ENCODE measurements at regions not wholly inside any gene's neighbourhood (a gene's known extent, or its start where the extent isn't known, plus 50 kb on each side); places are given as distances from the start of the nearest gene placed in this dataset.
"Not testable (repeated sequence)": the region's sequence is repeated elsewhere in the genome, so short reads cannot be mapped to it uniquely, and the experiment has no call there.

GRCh38 chr10:47711428-47711827, 52.0 kb downstream of the SYT15B start:
- DNase-seq: not testable (repeated sequence)

- DNase-seq: not testable (repeated sequence)
Observed at GRCh38 chr10:47710443-47710842, 52.9 kb downstream of the SYT15B start.

- DNase-seq: peak; percentile 66
Observed at GRCh38 chr10:47705698-47706414, 57.5 kb downstream of the SYT15B start.

GRCh38 chr10:47701285-47701684, 62.1 kb downstream of the SYT15B start:
- DNase-seq: not testable (repeated sequence)

GRCh38 chr10:47699854-47700253, 63.5 kb downstream of the SYT15B start:
- not testable (repeated sequence) for DNase-seq

GRCh38 chr10:47696170-47696569, 67.2 kb downstream of the SYT15B start:
- DNase-seq: not testable (repeated sequence)

GRCh38 chr10:47695149-47695548, 68.2 kb downstream of the SYT15B start:
- not testable (repeated sequence) for DNase-seq

- DNase-seq: not testable (repeated sequence)
Observed at GRCh38 chr10:47690304-47690703, 73.1 kb downstream of the SYT15B start.

- DNase-seq: not testable (repeated sequence)
Observed at GRCh38 chr10:47683826-47684475, 79.4 kb downstream of the SYT15B start.

GRCh38 chr10:47681638-47681990, 81.8 kb downstream of the SYT15B start:
- not testable (repeated sequence) for DNase-seq

GRCh38 chr10:47680848-47681637, 82.3 kb downstream of the SYT15B start:
- DNase-seq: not testable (repeated sequence)

- not testable (repeated sequence) for DNase-seq
Observed at GRCh38 chr10:47676102-47676501, 87.3 kb downstream of the SYT15B start.

GRCh38 chr10:47675577-47675976, 87.8 kb downstream of the SYT15B start:
- not testable (repeated sequence) for DNase-seq

- DNase-seq: not testable (repeated sequence)
Observed at GRCh38 chr10:47673128-47673527, 90.3 kb downstream of the SYT15B start.

- not testable (repeated sequence) for DNase-seq
Observed at GRCh38 chr10:47670857-47671256, 92.5 kb downstream of the SYT15B start.

- not testable (repeated sequence) for DNase-seq
Observed at GRCh38 chr10:47661955-47662577, 101.3 kb downstream of the SYT15B start.

- not testable (repeated sequence) for DNase-seq
Observed at GRCh38 chr10:47656732-47657131, 106.7 kb downstream of the SYT15B start.

- not testable (repeated sequence) for DNase-seq
Observed at GRCh38 chr10:47654161-47654560, 109.2 kb downstream of the SYT15B start.

- DNase-seq: not testable (repeated sequence)
Observed at GRCh38 chr10:47648594-47648993, 114.8 kb downstream of the SYT15B start.

- not testable (repeated sequence) for DNase-seq
Observed at GRCh38 chr10:47647523-47648101, 115.8 kb downstream of the SYT15B start.

- peak; percentile 33 for DNase-seq
Observed at GRCh38 chr10:47646686-47647273, 116.6 kb downstream of the SYT15B start.

GRCh38 chr10:47626975-47627374, 103.5 kb upstream of the AGAP9 start:
- not testable (repeated sequence) for DNase-seq
